NAMALWA (cell line): ENCODE measurements at regions not wholly inside any gene's neighbourhood (a gene's known extent, or its start where the extent isn't known, plus 50 kb on each side); places are given as distances from the start of the nearest gene placed in this dataset.
A peak's percentile ranks its signal among the peaks of the same experiment; 100 is the strongest.

Experiments used
- DNase-seq: peaks from one replicate; pipeline ENCODE4 v3.0.0-alpha.2; 2015; ENCODE audit warnings: low spot score

- no peak for DNase-seq
These were observed 230.4 kb upstream of the CA10 start for GRCh38 chr17:52388941-52389340.

- no peak for DNase-seq
These were observed 226.2 kb upstream of the CA10 start for GRCh38 chr17:52384695-52385094.

- DNase-seq = peak; percentile 69
These were observed 225.1 kb upstream of the CA10 start for GRCh38 chr17:52383493-52384100.

GRCh38 chr17:52378860-52379259, 220.3 kb upstream of the CA10 start:
- no peak for DNase-seq

- DNase-seq = no peak
These were observed 217.6 kb upstream of the CA10 start for GRCh38 chr17:52376137-52376536.

- no peak for DNase-seq
These were observed 210.4 kb upstream of the CA10 start for GRCh38 chr17:52368886-52369285.

GRCh38 chr17:52357854-52358253, 199.3 kb upstream of the CA10 start:
- no peak for DNase-seq

GRCh38 chr17:52336796-52337195, 178.3 kb upstream of the CA10 start:
- DNase-seq = no peak

GRCh38 chr17:52306314-52306713, 147.8 kb upstream of the CA10 start:
- DNase-seq = no peak

- DNase-seq = no peak
These were observed 140.4 kb upstream of the CA10 start for GRCh38 chr17:52298881-52299280.

GRCh38 chr17:52297230-52298010, 138.9 kb upstream of the CA10 start:
- peak; percentile 28 for DNase-seq

GRCh38 chr17:52294301-52294700, 135.8 kb upstream of the CA10 start:
- DNase-seq = no peak

- DNase-seq = no peak
These were observed 129.1 kb upstream of the CA10 start for GRCh38 chr17:52287611-52288010.

- no peak for DNase-seq
These were observed 125.4 kb upstream of the CA10 start for GRCh38 chr17:52283872-52284271.

- DNase-seq = no peak
These were observed 118.0 kb upstream of the CA10 start for GRCh38 chr17:52276381-52277008.

GRCh38 chr17:52271781-52272180, 113.3 kb upstream of the CA10 start:
- no peak for DNase-seq

GRCh38 chr17:52255347-52255746, 96.8 kb upstream of the CA10 start:
- DNase-seq = no peak

- no peak for DNase-seq
These were observed 86.2 kb upstream of the CA10 start for GRCh38 chr17:52244689-52245088.

GRCh38 chr17:52242268-52242667, 83.8 kb upstream of the CA10 start:
- DNase-seq = no peak

GRCh38 chr17:52237151-52237550, 78.6 kb upstream of the CA10 start:
- DNase-seq = no peak

GRCh38 chr17:52235516-52235915, 77.0 kb upstream of the CA10 start:
- DNase-seq = no peak

- DNase-seq = no peak
These were observed 75.1 kb upstream of the CA10 start for GRCh38 chr17:52233632-52234031.

- DNase-seq = no peak
These were observed 74.7 kb upstream of the CA10 start for GRCh38 chr17:52233176-52233575.
